Right lobe of liver (tissue), 6 donors: ENCODE measurements at regions not wholly inside any gene's neighbourhood (a gene's known extent, or its start where the extent isn't known, plus 50 kb on each side); places are given as distances from the start of the nearest gene placed in this dataset.
"Not testable (repeated sequence)": the region's sequence is repeated elsewhere in the genome, so short reads cannot be mapped to it uniquely, and the experiment has no call there.

Experiments
- ATAC-seq, 4 donors: fragments of 200-7000 bp; cut with Tn5 transposase; one replicate each; pipeline ENCODE4 v1.9.1; 2020; ENCODE audit warnings: mild to moderate bottlenecking in 4 of 4, moderate library complexity in 4 of 4
- DNase-seq, 3 donors: peaks; one replicate each; pipeline ENCODE4 v3.0.0-alpha.2; 2020
- H3K27ac ChIP-seq, 3 donors: fragments of 200-600 bp; one replicate each; pipeline ENCODE4 v1.8.0; 2022
- H3K27me3 ChIP-seq, 2 donors: fragments of 200-600 bp; one replicate each; pipeline ENCODE4 v1.8.0; 2022
- H3K36me3 ChIP-seq, 4 donors: fragments of 200-600 bp; sonication (generic) in 1 of 4; one replicate each; pipeline versions ENCODE4 v1.5.1 to v1.8.0; 2017 to 2022; ENCODE audit warnings: control low read depth in 1 of 4
- H3K4me1 ChIP-seq, 4 donors: fragments of 200-600 bp; sonication (generic) in 1 of 4; one replicate each; pipeline versions ENCODE4 v1.5.1 to v1.8.0; 2017 to 2022; ENCODE audit warnings: control low read depth in 1 of 4
- H3K4me3 ChIP-seq, 3 donors: fragments of 200-600 bp; one replicate each; pipeline ENCODE4 v1.8.0; 2022
- H3K9me3 ChIP-seq, 4 donors: fragments of 200-600 bp; sonication (generic) in 1 of 4; one replicate each; pipeline versions ENCODE4 v1.5.1 to v1.8.0; 2017 to 2022; ENCODE audit warnings: control low read depth in 1 of 4
- POLR2A ChIP-seq: fragments of 450-650 bp; IDR thresholded peaks from one replicate; pipeline ENCODE4 v1.6.1; 2017; ENCODE audit warnings: antibody characterized with exemption, mild to moderate bottlenecking
- WGBS: methylation state at CpG from one replicate; pipeline ENCODE4 v1.1.6; 2018; ENCODE audit warnings: low coverage, low lambda C conversion rate; ENCODE audit not compliant: insufficient coverage; ENCODE audit errors: missing lambda C conversion rate; 5-methylcytosine and 5-hydroxymethylcytosine counted together
- intact Hi-C, 2 donors: fragments of 100-400 bp; cut with DNase I; formaldehyde crosslinking; loops; one replicate each; pipeline versions ENCODE4 v1.11.2 to v1.14.1; 2022
- TF ChIP-seq, protein P1 (sequence below), 4 donors: fragments of 200-600 bp in 3 of 4; fragments of 450-650 bp in 1 of 4; IDR thresholded peaks; one replicate each; pipeline versions ENCODE4 v1.5.1 to v1.8.0; 2016 to 2022; ENCODE audit warnings: antibody characterized with exemption in 4 of 4, mild to moderate bottlenecking in 2 of 4
- donor health status: DM: no; HTN: yes; CAD: no.
- donor health status: DM: no; HTN: no; CAD: no.
- donor health status: DM: no; HTN: no; CAD: no.
- donor health status: DM: no; HTN: yes; CAD: no.
- donor health status: DM: no; HTN: yes; CAD: no.

DNA sequence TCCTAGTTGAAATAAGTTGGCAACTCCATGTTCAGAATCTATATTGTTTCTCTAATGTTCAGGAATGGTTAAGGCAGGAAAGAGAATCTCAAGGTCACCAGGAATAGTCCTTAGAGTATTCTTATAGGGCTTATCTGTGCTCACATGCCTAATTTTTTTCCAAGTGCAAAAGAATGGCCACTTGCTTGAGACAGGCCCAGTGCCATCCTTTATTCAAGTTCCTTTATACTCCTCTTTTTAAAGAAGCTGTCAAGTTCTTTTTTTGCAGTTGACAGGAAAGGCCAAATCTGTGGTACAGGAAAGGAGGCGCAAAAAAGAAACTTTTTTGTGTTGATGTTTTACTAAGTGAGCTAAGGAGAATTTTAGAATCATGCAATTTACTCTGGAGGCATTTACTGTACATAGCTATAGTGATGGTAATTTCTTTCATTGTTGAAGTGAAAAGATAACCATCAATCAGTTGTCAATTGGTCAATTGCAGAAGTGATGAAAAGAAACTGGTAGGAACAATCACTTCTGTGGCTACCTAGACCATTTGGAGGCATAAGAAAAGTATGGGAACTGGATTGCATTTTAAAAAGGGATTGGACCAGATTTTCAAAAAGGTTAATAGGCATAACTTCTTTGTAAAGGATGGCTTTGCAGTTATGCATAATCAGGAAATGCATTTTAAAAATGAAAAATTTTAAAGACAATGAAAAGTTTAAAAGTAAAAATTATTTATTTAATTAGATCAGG, 102.5 kb upstream of the SOX2 start:
- Histone ChIP-seq H3K27ac (no peak overlapping the region), H3K4me3 (no peak overlapping the region), H3K27me3 (no peaks in the 10 kb centered on the region), H3K36me3 (no peaks in the 10 kb centered on the region), H3K9me3 (no peaks in the 10 kb centered on the region), H3K4me1 (no peaks in the 10 kb centered on the region)
- no peak for DNase-seq
- intact Hi-C loops: no loop called here
- 44% methylated on average over 1 of the region's 1 CpG for WGBS
- ATAC-seq: no peak
- TF ChIP-seq, protein P1, sequence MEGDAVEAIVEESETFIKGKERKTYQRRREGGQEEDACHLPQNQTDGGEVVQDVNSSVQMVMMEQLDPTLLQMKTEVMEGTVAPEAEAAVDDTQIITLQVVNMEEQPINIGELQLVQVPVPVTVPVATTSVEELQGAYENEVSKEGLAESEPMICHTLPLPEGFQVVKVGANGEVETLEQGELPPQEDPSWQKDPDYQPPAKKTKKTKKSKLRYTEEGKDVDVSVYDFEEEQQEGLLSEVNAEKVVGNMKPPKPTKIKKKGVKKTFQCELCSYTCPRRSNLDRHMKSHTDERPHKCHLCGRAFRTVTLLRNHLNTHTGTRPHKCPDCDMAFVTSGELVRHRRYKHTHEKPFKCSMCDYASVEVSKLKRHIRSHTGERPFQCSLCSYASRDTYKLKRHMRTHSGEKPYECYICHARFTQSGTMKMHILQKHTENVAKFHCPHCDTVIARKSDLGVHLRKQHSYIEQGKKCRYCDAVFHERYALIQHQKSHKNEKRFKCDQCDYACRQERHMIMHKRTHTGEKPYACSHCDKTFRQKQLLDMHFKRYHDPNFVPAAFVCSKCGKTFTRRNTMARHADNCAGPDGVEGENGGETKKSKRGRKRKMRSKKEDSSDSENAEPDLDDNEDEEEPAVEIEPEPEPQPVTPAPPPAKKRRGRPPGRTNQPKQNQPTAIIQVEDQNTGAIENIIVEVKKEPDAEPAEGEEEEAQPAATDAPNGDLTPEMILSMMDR (IDR thresholded peaks at IDR 0.05): no peak
- TF ChIP-seq POLR2A: no peak

DNA sequence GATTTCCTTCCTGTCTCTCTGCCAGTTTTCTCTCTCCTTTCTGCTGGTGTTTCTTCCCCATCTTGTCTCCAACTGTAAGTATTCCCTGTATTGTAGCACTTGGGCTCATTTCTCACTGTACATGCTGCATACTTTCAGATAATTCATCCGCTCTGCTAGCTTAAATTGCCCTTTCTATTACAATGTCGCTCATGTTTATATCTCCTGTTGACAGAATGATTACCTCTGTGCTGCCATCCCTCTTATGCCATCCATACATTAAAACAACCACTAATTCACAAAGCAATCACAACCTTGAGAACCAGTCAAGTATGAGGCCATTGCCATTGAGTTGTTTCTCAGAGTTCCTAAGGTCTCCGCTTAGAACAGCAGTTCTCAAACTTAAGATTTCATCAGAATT, 107.5 kb upstream of the SOX2 start:
- Histone ChIP-seq H3K4me1 (no peaks in the 10 kb centered on the region), H3K9me3 (no peaks in the 10 kb centered on the region), H3K27me3 (no peaks in the 10 kb centered on the region), H3K27ac (no peak overlapping the region), H3K36me3 (no peaks in the 10 kb centered on the region), H3K4me3 (no peak overlapping the region)
- DNase-seq: no peak
- TF ChIP-seq, protein P1 (IDR thresholded peaks at IDR 0.05): no peak
- no peak for TF ChIP-seq POLR2A
- 75% methylated on average over 3 of the region's 3 CpGs for WGBS
- intact Hi-C loops: no loop called here
- ATAC-seq: no peak

DNA sequence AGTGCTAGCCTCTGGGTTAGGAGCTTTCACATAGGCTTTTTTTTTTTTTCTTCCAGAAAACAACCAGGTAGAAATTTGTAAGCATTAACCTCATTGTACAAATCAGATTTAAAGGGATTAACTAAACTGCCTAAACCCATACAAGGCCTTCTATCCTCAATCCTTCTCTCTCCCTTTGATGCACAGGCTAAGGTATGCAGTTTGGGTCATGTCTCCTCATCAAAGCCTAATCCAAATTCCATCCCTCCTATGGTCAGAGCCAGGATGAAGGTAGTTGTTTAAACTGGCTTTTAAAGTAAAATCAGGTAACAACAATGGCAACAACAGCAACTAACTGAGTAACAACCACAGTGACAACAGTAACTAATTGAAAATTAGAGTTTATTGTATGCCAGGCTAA, 115.6 kb upstream of the SOX2 start:
- no peak for ATAC-seq
- intact Hi-C loops: no loop called here

DNA sequence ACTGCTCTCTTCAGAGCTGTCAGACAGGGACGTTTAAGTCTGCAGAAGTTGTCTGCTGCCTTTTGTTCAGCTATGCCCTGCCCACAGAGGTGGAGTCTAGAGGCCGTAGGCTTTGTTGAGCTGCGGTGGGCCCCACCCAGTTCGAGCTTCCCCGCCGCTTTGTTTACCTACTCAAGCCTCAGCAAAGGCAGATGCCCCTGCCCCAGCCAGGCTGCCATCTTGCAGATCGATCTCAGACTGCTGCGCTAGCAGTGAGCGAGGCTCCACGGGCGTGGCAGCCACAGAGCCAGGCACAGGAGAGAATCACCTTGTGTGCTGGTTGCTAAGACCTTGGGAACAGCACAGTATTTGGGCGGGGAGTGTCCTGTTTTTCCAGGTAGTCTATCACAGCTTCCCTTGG, 120.8 kb upstream of the SOX2 start:
- H3K36me3 ChIP-seq, intact Hi-C loops, DNase-seq, H3K27me3 ChIP-seq, H3K27ac ChIP-seq, H3K4me3 ChIP-seq, ATAC-seq, H3K4me1 ChIP-seq, H3K9me3 ChIP-seq: not testable (repeated sequence)
- WGBS: 78% methylated on average over 7 of the region's 12 CpGs

More for the DNA sequence above, 115.6 kb upstream of the SOX2 start:
- Histone ChIP-seq H3K36me3 (no peaks in the 10 kb centered on the region), H3K9me3 (no peaks in the 10 kb centered on the region), H3K27me3 (no peaks in the 10 kb centered on the region), H3K4me3 (no peak overlapping the region), H3K4me1 (no peaks in the 10 kb centered on the region), H3K27ac (no peak overlapping the region)
- TF ChIP-seq POLR2A: no peak
- TF ChIP-seq, protein P1 (IDR thresholded peaks at IDR 0.05): no peak
- DNase-seq: no peak

DNA sequence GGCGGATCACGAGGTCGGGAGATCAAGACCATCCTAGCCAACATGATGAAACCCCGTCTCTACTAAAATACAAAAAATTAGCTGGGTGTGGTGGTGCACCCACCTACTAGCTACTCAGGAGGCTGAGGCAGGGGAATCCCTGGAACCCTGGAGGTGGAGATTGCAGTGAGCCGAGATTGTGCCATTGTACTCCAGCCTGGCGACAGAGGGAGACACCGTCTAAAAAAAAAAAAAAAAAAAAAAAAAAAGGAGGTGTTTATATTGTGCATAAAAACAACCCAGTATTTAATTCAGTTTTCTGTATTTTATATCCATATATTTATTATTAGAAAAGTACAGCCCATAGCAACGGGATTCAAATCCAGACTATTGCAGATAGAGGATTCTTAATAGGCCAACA, 129.1 kb upstream of the SOX2 start:
- Histone ChIP-seq H3K27me3 (no peaks in the 10 kb centered on the region), H3K9me3 (no peaks in the 10 kb centered on the region), H3K4me1 (no peaks in the 10 kb centered on the region), H3K36me3 (no peaks in the 10 kb centered on the region), H3K27ac (no peak overlapping the region), H3K4me3 (no peak overlapping the region)
- intact Hi-C loops: no loop called here
- ATAC-seq (no peak), DNase-seq (no peak)
- WGBS: 73% methylated on average over 6 of the region's 8 CpGs
- TF ChIP-seq, protein P1 (IDR thresholded peaks at IDR 0.05): no peak
- TF ChIP-seq POLR2A: no peak
